GM20000 (cell line): ENCODE measurements at regions not wholly inside any gene's neighbourhood (a gene's known extent, or its start where the extent isn't known, plus 50 kb on each side); places are given as distances from the start of the nearest gene placed in this dataset.

ENCODE experiments used
- DNase-seq: peaks from one replicate; pipeline ENCODE4 v3.0.0; 2012; ENCODE audit warnings: low spot score
- TF ChIP-seq, protein P1 (sequence below): IDR thresholded peaks from 2 replicates; pipeline ENCODE4 v1.5.1; 2012; ENCODE audit warnings: mild to moderate bottlenecking, control low read depth; ENCODE audit errors: extremely low read depth, missing control alignments

DNA sequence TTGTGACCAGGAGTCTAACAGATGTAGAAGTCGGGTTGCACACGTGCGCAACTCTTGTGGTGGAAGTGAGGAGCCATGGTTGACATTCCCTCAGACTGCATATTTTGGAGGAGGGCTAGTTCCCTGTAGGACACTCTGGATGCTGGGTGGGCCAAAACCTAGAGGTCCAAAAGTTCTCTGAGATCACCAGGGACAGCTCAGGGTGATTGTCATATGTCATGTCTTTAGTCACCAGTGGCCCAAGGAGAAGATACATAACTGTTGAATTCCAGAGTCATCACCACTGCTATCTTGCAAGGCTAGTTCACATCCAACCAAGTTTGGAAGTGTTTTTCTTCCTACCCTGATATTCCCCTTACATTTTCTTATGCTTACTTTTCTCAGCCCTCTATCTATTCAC is 95.2 kb upstream of the C3orf80 start:
- TF ChIP-seq, protein P1, sequence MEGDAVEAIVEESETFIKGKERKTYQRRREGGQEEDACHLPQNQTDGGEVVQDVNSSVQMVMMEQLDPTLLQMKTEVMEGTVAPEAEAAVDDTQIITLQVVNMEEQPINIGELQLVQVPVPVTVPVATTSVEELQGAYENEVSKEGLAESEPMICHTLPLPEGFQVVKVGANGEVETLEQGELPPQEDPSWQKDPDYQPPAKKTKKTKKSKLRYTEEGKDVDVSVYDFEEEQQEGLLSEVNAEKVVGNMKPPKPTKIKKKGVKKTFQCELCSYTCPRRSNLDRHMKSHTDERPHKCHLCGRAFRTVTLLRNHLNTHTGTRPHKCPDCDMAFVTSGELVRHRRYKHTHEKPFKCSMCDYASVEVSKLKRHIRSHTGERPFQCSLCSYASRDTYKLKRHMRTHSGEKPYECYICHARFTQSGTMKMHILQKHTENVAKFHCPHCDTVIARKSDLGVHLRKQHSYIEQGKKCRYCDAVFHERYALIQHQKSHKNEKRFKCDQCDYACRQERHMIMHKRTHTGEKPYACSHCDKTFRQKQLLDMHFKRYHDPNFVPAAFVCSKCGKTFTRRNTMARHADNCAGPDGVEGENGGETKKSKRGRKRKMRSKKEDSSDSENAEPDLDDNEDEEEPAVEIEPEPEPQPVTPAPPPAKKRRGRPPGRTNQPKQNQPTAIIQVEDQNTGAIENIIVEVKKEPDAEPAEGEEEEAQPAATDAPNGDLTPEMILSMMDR: no peak
- DNase-seq: no peak

DNA sequence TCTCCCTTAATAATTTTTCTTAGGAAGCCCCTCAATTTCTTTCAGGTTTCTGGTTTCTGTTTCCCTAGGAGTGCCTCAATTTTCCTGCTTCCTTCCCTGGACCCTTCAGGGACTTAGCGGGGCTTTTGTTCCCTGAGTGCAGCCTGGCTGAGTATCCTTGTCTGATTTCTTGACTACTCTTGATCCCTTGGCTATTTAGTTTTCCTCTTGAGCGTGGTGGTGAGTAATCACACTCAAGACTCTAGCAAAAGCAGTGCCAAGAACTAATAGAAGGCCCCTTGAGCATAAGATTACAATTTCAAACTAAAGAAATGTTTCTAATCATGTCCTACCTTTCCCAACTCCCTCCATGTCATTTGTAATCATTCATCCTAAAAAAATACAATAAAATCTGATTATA is 94.3 kb upstream of the C3orf80 start:
- DNase-seq: no peak
- TF ChIP-seq, protein P1: no peak

DNA sequence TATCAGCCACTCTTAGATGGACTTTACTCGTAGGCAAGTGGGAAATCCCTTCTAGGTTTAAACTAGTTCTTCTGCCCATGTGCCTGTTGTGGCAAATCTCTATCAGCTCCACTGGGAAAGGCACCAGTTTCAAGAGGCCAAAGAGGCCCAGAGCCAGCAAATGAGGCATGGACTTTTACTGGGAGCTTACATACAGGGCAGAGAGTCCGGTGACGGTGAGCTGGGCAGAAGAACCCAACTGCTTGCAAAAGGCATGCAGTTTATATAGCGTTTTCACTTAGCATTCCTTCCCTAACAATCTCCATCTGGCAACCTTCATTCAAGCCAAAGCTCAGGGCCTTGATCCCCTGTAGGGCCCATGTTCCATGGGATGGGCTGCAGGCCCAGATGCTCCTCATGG is 93.0 kb upstream of the C3orf80 start:
- DNase-seq: no peak
- TF ChIP-seq, protein P1: no peak

DNA sequence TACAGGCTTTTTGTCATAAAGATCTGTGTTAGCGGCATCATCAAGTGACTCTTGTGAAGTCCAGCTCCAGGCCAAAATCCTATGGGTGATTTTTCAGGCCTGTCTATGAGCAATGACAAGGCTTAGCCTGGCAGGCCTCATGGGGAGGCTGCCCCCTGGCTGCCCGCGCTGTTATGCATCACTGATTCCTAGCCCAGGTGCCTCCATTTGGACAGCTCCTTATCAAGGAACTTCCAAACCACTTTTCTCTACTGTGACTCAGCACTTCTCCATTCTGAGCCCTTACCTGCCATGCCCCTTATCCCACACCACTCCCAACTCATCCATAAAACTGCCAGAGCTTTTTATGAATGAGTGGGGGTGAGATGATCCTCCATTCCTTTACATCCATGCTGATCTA is 91.5 kb upstream of the C3orf80 start:
- no peak for DNase-seq

DNA sequence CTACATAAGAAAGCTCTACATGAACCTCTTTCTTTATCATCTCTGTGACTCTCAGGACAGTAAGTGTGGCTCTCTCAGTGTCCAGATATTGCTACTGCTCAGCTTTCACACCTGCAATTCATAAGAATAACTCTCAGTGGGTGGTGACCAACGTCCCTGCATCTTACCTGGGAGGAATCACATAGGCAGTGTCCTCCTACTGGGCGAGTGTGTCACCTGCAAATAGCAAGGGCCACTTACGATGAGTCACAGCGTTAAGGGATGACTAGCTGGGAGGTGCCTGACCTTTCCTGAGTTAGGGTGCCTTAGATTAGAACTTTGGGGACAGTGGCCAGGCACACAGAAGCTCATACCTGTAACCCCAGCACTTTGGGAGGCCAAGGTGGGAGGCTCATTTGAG is 90.8 kb upstream of the C3orf80 start:
- no peak for DNase-seq
- TF ChIP-seq, protein P1: no peak

More for the DNA sequence above, 91.5 kb upstream of the C3orf80 start:
- TF ChIP-seq, protein P1: no peak

DNA sequence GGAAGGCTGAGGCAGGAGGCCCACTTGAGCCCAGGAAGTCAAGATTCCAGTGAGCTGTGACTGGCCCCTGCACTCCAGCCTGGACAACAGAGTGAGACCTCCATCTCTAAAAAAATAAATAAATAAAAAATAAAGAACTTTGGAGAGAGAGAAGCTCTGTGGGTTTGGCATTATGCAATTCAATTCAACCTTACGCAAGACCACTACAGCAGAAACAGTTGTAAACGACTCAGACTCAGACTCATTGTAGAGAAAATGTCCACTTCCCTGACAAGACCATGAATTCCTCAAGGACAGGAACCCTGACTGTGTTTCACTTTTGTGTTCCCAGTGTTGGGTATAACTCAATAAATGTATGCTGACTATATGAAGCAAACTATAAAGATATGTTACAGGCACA is 90.3 kb upstream of the C3orf80 start:
- no peak for DNase-seq
- TF ChIP-seq, protein P1: no peak

DNA sequence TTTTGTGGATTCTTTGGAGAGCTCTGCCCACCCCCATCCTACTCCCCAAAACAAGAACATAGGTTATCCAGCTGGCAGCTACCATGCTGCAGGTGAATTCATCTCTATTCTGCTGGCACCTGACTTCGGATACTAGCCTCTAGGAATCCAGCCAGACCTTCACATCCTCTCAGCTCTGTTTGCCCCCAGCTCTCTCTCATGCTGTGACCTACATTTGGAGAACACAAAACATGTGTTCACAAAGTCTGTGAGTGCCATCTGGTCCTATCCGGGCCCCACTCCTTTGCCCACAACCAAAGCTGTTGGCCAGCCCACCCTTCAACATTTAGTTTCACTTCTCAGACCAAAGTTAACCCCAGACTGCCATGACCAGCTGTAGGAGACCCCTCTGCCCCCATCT is 89.4 kb upstream of the C3orf80 start:
- DNase-seq: no peak
- TF ChIP-seq, protein P1: no peak

DNA sequence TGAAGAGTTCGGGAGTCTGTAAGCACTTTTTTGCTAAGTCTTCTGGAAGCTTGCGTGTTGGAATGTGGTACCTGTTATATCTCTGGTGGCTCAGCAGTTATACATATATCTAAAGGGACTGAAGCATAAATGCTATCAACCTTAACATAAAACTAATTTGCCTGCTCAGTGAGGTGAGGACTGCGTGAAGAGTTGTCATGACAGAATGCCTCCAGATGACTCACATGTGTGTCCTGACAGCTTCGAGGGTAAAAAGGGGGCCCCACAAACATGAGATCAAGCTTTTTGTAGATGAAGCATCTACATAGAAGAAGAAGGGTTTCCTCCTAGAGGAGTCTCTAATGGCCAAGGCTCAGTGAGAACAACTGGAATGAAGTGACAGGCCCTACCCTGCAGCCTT is 88.8 kb upstream of the C3orf80 start:
- DNase-seq: no peak
- TF ChIP-seq, protein P1: no peak
